AML-193 (cell line): ENCODE measurements at regions not wholly inside any gene's neighbourhood (a gene's known extent, or its start where the extent isn't known, plus 50 kb on each side); places are given as distances from the start of the nearest gene placed in this dataset.

Source experiments
- DNase-seq, 2 experiments: peaks; one replicate each; lab custom pipeline; 2025; lab: John Stamatoyannopoulos, UW

DNA sequence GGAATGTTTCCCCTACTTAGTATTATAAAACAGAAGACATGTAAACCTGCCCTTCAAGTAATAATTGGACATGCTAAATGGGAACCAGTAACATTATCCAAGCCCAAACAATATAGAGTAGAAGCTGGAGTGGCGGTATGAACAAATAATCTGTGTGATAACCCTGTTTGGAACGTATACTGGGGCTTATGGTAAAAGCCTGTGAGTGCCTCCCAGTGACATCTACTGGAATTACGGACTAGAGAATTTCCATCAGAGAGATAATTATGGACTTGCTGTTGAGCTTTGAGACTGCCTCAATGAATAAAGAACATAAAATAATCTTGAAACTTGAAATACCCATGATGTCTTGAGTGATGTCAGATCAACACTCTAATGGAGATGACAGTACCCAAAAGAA lies 406.3 kb upstream of the GRIA3 start:
- peak in 1 of 2 experiments; percentile 1 for DNase-seq

DNA sequence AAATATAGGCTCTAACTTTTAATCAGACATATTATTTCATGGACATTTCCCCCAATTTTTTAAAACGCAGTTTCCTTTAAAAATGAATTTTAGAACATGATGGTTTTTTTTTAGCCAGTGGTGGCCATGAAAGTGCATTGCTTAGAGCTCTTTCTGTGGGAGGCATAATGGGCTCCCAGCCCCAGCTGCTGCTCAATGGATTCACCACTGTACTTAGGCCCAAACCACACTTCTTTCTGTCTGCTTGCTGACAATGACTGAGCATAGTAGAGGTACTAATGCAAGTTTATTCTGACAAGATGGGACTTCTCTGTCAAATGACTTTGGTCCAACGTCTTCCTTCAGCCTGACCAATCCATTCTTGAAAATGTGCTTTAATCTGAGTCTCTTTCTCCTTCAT lies 400.2 kb upstream of the GRIA3 start:
- no peak for DNase-seq

DNA sequence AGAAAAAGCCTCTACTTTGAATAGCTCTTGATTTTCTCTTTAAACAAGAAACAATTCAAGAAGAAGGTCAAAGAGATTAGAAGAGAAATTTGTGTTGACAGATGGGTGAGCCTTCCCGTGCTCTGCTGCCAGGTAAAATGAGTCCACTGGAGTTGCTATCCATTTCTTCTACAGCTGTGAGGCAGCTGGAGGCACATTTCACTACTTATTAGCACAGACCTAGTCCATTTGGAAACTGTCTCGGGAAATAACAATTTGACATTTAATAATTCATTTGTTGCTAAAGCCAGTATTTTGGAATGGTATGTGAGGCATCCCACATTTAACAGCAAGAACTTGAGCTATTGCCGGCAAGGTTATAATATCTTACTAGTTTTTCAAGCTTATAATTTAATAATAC lies 396.8 kb upstream of the GRIA3 start:
- no peak for DNase-seq

DNA sequence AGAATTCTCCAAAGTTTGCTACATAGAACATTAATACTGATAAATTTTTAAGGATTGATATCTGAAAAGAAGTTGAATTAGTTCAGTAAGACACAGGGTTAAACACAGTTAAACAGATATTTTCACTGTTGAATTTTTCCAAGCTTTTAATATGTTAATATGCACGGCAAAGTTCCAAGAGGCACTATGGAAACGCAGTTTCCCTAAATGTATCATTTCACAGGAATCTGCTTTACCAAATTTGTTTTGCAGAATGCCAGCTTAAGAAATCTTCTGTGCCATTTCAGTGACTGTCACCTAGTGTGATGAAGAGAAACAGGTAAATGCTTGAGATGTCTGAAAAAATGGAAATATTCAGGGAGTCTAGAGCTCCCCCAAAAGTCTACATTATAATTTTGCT lies 395.9 kb upstream of the GRIA3 start:
- DNase-seq = no peak

DNA sequence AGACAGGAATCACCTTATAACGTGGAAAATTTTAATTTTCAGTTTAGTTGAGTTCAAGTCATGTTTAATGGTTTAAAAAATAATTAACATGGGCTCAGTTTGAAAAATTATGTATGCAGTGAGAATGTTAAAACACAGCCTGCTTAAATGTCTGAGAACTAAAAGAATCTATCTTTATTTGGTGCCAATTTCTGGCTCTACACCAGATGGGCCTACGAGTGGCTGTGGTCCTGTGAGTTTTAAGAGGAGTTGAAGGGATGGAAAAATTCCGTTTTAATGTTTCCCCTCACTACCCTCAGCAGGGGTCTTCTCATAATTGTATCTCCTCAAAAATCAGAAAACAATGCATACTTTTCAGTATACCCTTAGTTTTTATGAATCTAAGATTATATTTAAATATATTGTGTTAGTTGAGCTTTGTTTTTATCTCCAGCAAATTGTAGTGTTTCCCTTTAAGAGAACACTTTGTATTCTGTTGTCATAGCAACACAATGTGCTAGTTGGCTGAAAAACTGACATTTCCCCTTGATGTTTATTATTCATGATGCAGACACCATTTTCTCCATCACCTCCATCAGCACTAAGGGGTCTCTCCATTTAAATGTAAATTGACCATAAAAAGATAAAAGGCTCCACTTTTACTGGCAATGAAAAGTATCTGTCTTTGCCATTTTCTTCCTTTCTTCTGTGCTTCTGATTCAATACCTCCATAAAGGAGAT lies 393.5 kb upstream of the GRIA3 start:
- DNase-seq = no peak

DNA sequence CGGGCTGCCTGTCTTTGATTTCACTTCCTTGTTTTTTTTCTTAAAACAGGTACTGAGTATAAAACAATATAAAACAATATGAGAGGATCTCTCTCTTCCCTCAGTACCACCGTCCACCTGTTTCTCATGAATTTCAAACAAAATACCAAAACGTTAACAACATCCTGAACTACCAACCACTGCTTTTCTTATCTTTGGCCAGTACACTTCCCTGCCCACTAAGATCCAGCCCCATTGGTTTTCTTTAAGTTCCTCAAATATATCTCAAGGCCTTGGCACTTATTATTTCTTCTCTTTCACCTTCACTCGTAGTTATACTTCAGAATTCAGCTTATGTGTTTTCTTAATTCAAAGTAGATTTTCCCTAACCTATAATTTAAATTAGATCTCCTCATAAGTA lies 370.2 kb upstream of the GRIA3 start:
- no peak for DNase-seq

DNA sequence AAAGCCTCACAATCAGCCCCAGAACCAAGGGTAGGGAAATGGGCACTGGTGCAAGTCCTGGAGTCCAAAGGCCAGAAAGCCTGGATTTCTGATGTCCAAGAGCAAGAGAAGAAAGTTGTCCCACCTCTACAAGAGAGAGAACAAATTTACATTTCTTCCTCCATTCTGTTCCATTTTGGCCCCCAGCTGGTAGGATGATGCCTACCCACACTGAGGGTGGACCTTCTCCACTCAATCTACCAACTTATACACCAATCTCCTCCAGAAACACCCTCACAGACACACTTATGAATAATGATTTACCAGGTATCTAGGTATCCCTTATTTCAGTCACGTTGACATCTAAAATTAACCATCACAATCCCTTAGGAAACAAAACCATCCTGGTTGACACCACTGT lies 367.8 kb upstream of the GRIA3 start:
- no peak for DNase-seq

DNA sequence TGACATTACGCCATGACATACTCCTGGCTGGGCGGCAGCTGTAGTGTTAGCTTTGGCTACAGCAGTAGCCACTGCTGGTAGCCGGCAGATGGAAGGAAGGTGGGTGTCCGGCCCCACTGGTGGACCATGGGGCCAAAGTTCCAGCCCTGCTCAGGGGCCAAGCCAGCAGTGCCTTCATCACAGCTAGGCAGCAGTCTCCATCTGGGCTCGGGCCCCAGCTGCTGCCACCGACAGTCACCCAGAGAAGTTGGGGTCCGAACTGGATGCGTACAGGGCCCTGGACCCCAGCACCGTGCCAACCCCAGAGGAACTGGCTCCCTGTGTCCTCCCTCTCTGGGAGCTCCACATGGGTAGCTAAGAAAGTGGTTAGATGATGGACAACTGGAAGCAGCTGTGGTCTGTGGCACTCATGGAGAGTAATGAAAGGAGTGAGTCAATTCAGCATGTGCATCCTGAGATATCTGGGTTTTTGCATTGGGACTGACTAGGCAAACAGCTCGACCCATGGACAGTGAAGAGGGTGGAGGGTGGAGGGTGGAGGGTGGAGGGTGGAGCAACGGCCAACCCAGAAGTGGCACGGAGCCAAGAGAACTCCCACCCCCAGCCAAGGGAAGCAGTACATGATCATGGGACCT lies 366.6 kb upstream of the GRIA3 start:
- DNase-seq = no peak

DNA sequence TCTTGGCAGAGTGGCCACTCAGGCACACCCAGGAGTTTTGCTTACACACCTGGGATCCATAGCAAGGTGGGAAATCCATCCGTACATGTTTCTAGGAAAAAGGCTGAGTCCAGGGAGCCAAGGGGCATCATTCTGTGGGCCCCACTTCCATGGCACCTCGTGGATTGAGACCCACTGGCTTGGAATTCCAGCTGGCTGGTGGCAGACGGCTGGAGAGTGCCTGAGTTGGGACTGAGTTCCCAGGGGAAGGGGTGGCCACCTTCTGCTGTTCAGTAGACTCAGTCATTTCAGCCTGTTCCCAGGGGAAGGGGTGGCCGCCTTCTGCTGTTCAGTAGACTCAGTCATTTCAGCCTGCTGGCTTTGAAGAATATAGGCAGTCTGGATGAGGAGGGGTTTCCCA lies 366.0 kb upstream of the GRIA3 start:
- DNase-seq = no peak

DNA sequence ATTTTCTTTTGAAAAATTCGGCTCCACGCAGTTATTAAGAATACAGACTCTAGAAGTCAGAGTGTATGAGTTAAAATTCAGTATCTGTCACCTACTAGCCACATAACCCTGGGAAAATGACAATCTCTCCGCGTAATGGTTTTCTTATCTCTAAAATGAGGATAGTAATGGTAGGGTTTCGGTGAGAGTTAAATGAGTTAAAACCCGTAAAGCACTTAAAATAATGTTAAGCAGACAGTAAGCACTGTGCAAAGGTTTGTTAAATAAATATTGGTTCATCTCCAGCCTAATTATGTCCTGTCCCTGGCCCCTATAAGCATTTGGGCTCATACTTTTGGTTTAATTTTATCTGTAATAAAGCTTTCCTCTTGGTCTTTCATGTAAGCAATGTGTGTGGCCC lies 350.8 kb upstream of the GRIA3 start:
- no peak for DNase-seq

DNA sequence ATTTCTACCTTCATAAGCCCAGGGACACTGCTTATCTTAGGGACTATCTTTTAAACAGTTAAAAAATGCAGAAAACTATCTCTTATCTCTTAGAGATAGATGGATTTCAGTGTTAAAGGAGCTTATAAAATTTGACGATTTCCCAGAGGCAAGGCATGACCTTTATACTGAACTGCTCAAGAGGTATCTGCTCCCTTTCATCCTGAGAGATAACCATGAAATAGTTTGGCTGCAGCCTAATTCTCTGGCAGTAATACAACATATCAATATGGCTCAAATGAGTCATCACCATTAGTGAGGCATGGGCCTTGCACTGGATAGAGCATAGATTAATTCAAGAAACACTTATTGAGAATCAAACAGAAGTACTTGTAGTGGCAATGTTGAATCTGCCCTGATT lies 348.2 kb upstream of the GRIA3 start:
- no peak for DNase-seq

DNA sequence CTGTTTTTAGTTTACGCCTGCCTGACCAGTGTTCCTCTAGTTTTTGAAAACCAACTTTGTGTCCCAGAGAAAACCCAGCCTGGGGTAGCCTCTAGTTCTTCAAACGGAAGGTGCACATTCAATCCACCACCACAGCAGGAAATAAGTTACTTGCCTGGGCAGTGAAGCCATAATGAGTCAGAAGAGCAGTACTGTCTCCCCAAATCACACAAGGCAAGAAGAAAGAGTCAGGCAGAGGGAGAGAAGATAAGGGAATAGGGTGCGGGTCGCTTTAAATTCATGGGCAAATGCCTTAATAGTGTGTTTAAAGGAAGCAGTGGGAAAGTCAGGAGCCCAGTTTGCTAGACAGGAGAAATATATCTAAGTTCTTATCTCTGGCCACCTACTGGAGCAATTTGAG lies 333.8 kb upstream of the GRIA3 start:
- DNase-seq = no peak

DNA sequence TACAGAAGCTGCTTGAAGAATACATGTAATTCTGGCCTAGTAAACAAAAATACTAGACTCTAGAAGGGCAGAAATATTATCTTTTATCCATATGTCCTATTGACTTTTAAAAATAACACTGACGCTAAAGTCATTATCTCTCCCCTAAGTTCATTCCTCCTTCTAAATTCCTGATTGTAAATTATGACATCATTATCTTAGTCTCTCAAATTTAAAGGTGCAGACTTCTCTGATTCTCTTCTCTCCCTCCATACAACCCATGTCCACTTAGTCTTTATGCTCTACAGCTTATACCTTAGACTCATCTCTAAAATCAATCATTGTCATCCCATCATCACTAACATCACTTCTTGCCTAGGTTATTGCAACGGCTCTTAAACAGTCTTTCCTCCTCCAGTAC lies 327.9 kb upstream of the GRIA3 start:
- no peak for DNase-seq

DNA sequence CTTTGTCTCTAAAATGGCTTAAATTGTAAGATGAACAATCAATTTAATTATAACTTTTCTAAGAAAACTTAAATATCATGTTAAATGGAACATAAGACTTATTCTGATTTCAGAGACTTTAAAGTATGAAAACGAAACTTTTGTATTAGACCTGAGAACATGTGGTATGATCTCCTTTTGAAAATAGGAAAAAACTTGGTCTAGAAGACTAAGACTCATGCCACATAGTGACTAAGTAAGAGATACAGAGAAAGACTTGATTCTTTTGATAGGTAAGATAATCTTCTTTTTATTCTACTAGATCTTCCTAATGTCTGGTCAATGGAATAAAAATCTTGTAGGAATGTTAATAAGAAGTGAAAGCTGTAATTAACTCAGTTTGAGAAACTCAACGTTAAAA lies 326.3 kb upstream of the GRIA3 start:
- no peak for DNase-seq

DNA sequence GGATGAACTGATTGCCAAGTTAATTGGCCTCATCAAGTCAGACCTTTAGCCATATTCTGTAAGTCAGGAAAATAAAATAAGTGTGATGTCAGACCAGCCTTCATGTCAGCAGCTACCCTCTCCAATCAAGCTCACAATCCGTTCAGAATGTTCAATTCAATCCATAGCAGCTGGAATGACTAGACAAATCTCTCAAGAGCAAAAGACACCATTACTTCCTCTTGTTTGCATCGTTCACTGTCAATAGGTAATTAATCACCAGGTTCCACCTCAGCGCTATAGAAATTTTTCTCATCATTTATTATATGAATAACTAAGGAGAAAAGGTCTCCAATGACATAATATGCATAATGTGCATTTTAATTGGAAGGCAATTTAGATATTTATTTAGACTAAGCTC lies 321.0 kb upstream of the GRIA3 start:
- no peak for DNase-seq

DNA sequence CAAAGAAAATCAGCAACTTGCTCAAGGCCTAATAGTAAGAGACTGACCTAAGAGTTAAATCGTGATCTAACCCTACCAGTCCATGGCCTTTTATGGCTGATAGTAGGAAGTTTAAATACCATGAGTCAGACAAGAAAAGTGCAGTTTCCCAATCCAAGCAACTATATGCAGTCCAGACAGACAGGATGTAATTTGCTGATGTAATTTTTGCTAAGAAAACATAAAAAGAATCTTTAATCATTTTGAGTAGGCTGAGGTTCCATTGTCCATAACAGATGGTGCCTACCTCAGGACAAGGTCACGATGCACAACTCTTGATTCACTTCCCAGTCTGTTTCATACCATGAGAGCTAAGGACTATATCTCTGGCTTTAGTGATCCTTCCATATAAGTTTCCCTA lies 317.5 kb upstream of the GRIA3 start:
- no peak for DNase-seq

DNA sequence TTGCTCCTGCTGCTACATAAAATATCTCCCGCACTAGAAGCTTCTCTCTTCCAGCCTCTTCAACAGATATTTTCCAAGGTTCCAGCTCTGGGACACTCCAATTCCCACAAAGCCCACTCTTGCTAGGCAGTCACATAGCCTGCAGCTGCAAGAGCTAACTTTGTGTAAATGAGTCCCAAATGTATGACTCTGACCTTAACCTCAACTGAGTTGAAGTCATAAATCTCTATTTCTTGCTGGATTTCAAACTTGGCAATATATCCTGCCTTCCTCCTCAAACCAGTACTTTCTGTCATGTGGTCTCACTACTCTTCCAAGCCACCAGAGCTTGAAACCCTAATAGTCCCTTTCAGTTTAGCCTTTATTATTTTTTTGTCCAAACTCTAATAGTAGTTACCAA lies 315.4 kb upstream of the GRIA3 start:
- no peak for DNase-seq

DNA sequence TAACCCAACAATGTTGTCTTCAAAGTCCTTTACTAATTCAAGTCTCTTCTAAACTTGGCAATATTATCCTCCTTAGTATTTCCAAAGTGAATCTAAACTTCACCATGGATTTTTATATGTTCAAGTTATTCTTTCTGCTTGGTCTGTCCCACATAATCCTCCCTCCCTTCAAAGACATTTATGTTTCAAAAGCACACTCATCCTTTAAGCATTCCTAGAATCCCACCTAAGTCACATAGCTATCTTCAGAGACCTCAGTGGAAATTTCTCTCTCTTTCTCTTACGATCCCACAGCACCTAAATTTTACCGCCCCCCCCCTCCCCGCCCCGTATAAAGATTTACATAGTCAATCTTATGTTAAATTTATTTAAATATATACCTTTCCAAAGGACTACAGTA lies 314.9 kb upstream of the GRIA3 start:
- DNase-seq = no peak

DNA sequence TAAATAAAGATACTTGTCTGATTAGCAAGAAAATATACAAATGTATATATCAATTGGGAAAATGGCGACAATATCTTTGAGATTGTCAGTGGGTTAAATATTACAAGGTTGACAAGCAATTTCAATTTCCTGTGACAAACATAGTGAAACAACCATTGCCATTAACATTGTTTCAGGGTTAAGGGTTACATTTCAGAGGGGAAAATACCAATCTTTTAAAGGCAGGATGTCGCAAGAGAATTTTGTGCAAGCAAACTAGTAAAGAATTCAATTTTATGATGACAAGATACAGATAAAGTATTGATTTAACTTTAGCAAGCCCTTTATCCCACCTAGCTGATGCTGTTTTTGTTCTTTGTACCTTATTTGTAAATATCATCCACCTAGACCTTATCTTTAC lies 305.8 kb upstream of the GRIA3 start:
- no peak for DNase-seq

DNA sequence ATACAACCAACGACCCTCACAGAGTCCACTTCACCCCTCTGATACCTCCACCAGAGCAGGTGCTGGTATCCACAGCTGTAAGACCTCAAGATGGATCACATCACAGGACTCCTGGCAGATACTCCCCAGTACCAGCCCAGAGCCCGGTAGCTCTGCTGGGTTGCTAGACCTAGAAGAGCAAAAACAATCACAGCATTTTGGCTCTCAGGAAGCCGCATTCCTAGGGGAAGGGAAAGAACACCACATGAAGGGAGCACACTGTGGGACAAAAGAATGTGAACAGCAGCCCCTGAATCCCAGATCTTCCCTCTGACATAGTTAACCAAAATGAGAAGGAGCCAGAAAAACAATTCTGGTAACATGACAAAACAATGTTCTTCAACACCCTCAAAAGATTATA lies 303.1 kb upstream of the GRIA3 start:
- DNase-seq = no peak

DNA sequence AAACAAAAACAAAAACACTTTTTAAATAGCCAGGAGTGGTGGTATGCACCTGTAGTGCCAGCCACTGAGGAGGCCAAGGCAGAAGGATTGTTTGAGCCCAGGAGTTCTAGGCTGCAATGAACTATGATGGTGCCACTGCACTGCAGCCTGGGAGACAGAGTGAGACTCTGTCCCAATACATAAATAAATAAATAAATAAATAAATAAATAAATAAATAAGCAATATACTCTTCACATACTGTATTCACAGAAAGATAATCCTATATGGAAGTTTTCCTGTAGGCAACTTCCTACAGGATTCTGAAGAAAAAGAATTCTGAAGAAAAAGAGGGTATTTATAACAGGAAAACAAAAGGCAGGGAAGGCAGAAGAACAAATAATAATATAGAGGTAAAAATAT lies 293.3 kb upstream of the GRIA3 start:
- DNase-seq = no peak

DNA sequence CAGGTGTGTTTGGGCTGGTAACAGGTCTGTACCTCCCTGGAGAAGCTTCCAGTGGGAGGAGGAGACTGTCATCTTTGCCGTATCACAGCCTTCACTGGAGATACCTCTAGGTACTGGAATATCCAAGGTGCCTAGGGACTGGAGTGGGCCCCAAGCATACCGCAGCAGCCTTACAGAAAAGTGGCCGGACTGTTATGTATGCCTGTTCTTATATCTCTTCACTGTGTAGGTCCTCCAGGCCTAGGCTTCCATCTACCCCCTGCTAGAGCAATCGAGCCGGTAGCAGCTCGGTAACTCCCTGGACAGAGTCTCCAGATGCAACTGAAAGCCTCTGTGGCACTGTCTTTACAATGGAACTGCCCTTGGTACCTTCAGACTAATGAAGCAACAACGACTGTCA lies 277.4 kb upstream of the GRIA3 start:
- DNase-seq = no peak

DNA sequence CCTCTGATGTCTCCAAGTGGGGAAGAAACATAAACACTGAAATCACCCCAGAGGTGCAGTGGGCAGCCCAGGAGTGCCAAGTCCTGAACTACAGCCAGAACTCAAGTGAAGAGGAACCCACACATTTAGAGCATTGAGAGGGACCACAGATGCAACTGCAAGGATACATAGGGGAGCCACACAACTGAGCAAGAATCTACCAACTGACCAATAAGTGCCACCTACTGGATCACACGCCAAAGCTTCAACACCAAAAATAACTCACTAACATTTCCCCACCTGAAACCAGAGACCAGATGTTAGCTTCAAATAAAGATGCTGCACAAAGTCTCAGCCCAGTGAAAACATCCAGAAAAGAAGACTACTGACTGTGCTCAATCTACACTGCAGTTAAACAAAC lies 276.7 kb upstream of the GRIA3 start:
- no peak for DNase-seq

DNA sequence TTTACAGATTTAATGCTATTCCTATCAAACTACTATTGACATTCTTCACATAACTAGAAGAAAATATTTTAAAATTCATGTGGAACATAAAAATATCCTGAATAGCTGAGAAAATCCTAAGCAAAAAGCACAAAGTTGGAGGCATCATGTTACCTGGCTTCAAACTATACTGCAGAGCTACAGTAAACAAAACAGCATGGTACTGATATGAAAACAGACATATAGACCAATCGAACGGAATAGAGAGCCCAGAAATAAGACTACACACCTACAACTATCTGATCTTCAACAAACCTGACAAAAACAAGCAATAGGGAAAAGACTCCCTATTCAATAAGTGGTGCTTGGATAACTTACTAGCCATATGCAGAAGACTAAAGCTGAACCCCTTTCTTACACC lies 273.4 kb upstream of the GRIA3 start:
- DNase-seq = no peak
